Kidney epithelial cell (primary cell): ENCODE measurements at regions not wholly inside any gene's neighbourhood (a gene's known extent, or its start where the extent isn't known, plus 50 kb on each side); places are given as distances from the start of the nearest gene placed in this dataset.

Experiments used
- DNase-seq: peaks from one replicate; pipeline ENCODE4 v3.0.0-alpha.2; 2010; ENCODE audit warnings: low read depth
- H3K27me3 ChIP-seq: 2 replicates; pipeline ENCODE4 v1.6.0; 2011; ENCODE audit warnings: low read length; ENCODE audit not compliant: control insufficient read depth, insufficient read depth
- H3K36me3 ChIP-seq: 2 replicates; pipeline ENCODE4 v1.5.1; 2011; ENCODE audit warnings: low read length; ENCODE audit not compliant: control insufficient read depth, insufficient read depth
- H3K4me3 ChIP-seq: 2 replicates; pipeline ENCODE4 v1.5.1; 2011; ENCODE audit warnings: low read depth, mild to moderate bottlenecking, control low read depth, low read length
- CTCF ChIP-seq: IDR thresholded peaks from 2 replicates; pipeline ENCODE4 v1.5.1; 2011; ENCODE audit warnings: mild to moderate bottlenecking, moderate library complexity, low read length, control low read depth, inconsistent platforms; ENCODE audit not compliant: insufficient read depth, poor library complexity, severe bottlenecking

- Histone ChIP-seq H3K36me3 (no peaks in the 10 kb centered on the region), H3K27me3 (no peaks in the 10 kb centered on the region), H3K4me3 (no peak overlapping the region)
- no peak for TF ChIP-seq CTCF
- no peak for DNase-seq
Observed at GRCh38 chr2:195545811-195546210, 111.2 kb upstream of the SLC39A10 start.

- DNase-seq, result no peak
- Histone ChIP-seq H3K36me3 (no peaks in the 10 kb centered on the region), H3K4me3 (no peak overlapping the region), H3K27me3 (no peaks in the 10 kb centered on the region)
- no peak for TF ChIP-seq CTCF
Observed at GRCh38 chr2:195543902-195544894, 112.8 kb upstream of the SLC39A10 start.

- DNase-seq, result no peak
- no peak for TF ChIP-seq CTCF
- no peak overlapping the region for H3K4me3 ChIP-seq
- no peaks in the 10 kb centered on the region for H3K27me3 ChIP-seq
- H3K36me3 ChIP-seq, result no peaks in the 10 kb centered on the region
Observed at GRCh38 chr2:195543063-195543462, 114.0 kb upstream of the SLC39A10 start.

DNA sequence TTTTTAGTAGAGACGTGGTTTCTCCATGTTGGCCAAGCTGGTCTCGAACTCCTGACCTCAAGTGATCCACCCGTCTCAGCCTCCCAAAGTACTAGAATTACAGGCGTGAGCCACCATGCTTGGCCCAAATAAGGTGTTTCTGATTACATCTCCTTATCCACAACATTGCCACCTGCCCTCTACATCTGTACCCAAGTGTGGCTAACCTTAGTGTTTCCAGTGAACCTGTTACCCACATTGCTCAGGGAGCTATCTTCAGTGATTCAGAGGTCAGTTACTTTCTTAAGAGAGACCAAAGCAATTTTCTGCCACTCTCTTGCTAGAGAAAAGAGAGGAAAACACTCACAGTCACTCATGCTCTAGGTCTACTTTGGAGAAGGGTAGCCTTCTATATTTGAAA is 115.0 kb upstream of the SLC39A10 start:
- no peaks in the 10 kb centered on the region for H3K36me3 ChIP-seq
- DNase-seq, result no peak
- no peaks in the 10 kb centered on the region for H3K27me3 ChIP-seq
- H3K4me3 ChIP-seq, result no peak overlapping the region
- TF ChIP-seq CTCF, result no peak

GRCh38 chr2:195538937-195539336 is 118.1 kb upstream of the SLC39A10 start:
- no peaks in the 10 kb centered on the region for H3K36me3 ChIP-seq
- DNase-seq, result no peak
- TF ChIP-seq CTCF, result no peak
- H3K27me3 ChIP-seq, result no peaks in the 10 kb centered on the region
- H3K4me3 ChIP-seq, result no peak overlapping the region
